Osteoblast (primary cell): ENCODE measurements at regions not wholly inside any gene's neighbourhood (a gene's known extent, or its start where the extent isn't known, plus 50 kb on each side); places are given as distances from the start of the nearest gene placed in this dataset.

Source experiments
- DNase-seq: peaks from one replicate; pipeline ENCODE4 v3.0.0; 2011; ENCODE audit warnings: low spot score, mixed read lengths; ENCODE audit not compliant: insufficient read length; ENCODE audit errors: missing footprints
- H2AFZ ChIP-seq: 2 replicates; pipeline ENCODE4 v1.6.0; 2011; ENCODE audit warnings: mild to moderate bottlenecking, low read length
- H3K27ac ChIP-seq: 2 replicates; pipeline ENCODE4 v1.5.1; 2011; ENCODE audit warnings: mild to moderate bottlenecking, low read depth, low read length, moderate library complexity
- H3K27me3 ChIP-seq: 2 replicates; pipeline ENCODE4 v1.6.0; 2012; ENCODE audit warnings: mild to moderate bottlenecking, control low read depth, inconsistent platforms, low read length, moderate library complexity; ENCODE audit not compliant: insufficient read depth
- H3K36me3 ChIP-seq: 2 replicates; pipeline ENCODE4 v1.5.1; 2011; ENCODE audit warnings: mild to moderate bottlenecking, low read length, control low read depth, moderate library complexity; ENCODE audit not compliant: insufficient read depth
- H3K4me1 ChIP-seq: 2 replicates; pipeline ENCODE4 v1.5.1; 2011; ENCODE audit warnings: mild to moderate bottlenecking, low read length, control low read depth, moderate library complexity; ENCODE audit not compliant: insufficient read depth
- H3K4me2 ChIP-seq: 2 replicates; pipeline ENCODE4 v1.6.0; 2011; ENCODE audit warnings: mild to moderate bottlenecking, low read length; ENCODE audit not compliant: insufficient read depth
- H3K4me3 ChIP-seq: fragments of 200-600 bp; sonication (generic); 3 replicates; pipeline ENCODE4 v1.5.1; 2012; ENCODE audit warnings: mild to moderate bottlenecking, low read length, inconsistent platforms; ENCODE audit not compliant: insufficient read depth
- H3K79me2 ChIP-seq: 2 replicates; pipeline ENCODE4 v1.6.0; 2012; ENCODE audit warnings: mild to moderate bottlenecking, low read length, control low read depth, inconsistent platforms; ENCODE audit not compliant: insufficient read depth
- H3K9me3 ChIP-seq: 2 replicates; pipeline ENCODE4 v1.5.1; 2011; ENCODE audit warnings: low read depth, low read length, control low read depth
- H4K20me1 ChIP-seq: 2 replicates; pipeline ENCODE4 v1.6.0; 2012; ENCODE audit warnings: mild to moderate bottlenecking, low read length, control low read depth; ENCODE audit not compliant: insufficient read depth
- CTCF ChIP-seq: IDR thresholded peaks from 2 replicates; pipeline ENCODE4 v1.5.1; 2011; ENCODE audit warnings: mild to moderate bottlenecking, low read depth, low read length, moderate library complexity; ENCODE audit errors: extremely low read depth

DNA sequence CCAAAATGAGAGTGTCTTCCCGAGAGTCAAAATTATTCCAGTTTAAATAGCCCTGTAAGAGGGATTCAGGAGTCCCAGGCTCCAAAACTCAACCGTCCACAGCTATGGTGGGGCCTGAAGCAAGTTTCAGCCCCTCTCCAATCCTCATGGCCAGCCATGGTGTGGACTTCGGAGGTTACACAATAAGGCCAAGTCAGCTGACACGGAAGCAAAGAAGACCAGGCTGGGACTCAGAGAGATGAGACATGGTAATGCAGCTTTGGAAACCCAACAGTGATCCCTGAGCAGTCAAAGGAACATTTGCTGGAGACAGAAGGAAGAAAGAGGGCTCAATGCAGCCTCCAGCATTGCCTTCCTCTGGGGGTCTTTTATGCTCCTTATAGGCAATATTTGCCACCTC is 324.6 kb upstream of the TLE3 start:
- no peaks in the 10 kb centered on the region for H3K79me2 ChIP-seq
- no peak for TF ChIP-seq CTCF
- no peaks in the 10 kb centered on the region for H4K20me1 ChIP-seq

GRCh38 chr15:70420948-70421482 is 323.3 kb upstream of the TLE3 start:
- no peak overlapping the region for H3K4me3 ChIP-seq
- no peaks in the 10 kb centered on the region for H3K36me3 ChIP-seq
- H3K4me1 ChIP-seq = peaks cover under 1% of the 10 kb centered on the region
- no peaks in the 10 kb centered on the region for H3K9me3 ChIP-seq
- H3K27ac ChIP-seq = no peak overlapping the region
- no peaks in the 10 kb centered on the region for H3K79me2 ChIP-seq
- TF ChIP-seq CTCF = no peak
- no peak for DNase-seq
- H3K27me3 ChIP-seq = peaks cover 96% of the 10 kb centered on the region
- no peak overlapping the region for H2AFZ ChIP-seq
- no peak overlapping the region for H3K4me2 ChIP-seq
- H4K20me1 ChIP-seq = no peaks in the 10 kb centered on the region

More for the DNA sequence above, 324.6 kb upstream of the TLE3 start:
- H2AFZ ChIP-seq = no peak overlapping the region
- H3K4me3 ChIP-seq = no peak overlapping the region
- no peak overlapping the region for H3K27ac ChIP-seq
- H3K9me3 ChIP-seq = no peaks in the 10 kb centered on the region
- peaks cover 9% of the 10 kb centered on the region for H3K4me1 ChIP-seq
- no peak for DNase-seq
- no peaks in the 10 kb centered on the region for H3K36me3 ChIP-seq
- H3K27me3 ChIP-seq = peaks cover 82% of the 10 kb centered on the region
- H3K4me2 ChIP-seq = no peak overlapping the region

DNA sequence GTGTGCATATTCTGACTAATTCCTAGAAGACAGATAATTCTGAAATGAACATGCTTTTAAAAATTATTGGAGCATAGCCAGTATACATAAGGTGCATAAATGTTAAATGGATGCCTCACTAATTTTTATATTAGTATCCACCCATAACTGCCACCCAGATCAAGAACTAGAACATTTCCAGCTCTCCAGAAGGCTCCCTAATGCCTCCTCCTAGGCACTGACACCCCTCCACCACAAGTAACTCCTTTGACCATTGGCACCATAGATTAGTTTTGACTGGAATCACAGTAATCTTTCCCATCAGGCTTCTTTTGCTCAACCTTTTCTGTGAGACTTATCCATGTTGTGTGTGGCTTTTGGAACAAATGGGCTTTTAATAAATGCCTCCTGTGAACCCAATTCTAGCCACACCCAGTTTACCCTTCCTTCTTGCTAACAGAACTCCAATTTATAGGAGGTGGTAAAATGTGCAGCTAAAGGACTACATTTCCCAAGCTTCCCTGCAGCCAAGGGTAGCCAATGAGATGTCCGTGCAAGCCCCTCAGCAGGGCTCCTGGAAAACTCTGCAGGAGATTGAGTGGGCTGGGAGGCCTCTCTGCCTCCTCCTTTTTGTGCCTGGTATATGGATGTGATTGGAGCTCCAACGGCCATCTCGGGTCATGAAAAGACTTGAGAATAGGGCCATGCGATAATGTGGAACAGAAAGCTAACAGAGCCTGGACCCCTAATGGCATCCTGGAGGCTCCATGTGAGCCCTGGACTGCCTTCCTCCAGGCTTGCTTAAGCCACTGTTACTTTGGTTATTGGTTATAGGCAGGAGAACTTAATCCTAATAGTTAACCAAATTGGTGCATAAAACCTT is 322.6 kb upstream of the TLE3 start:
- H3K4me3 ChIP-seq = no peak overlapping the region
- H2AFZ ChIP-seq = no peak overlapping the region
- no peak for TF ChIP-seq CTCF
- no peak overlapping the region for H3K27ac ChIP-seq
- H3K4me2 ChIP-seq = no peak overlapping the region
- DNase-seq = no peak
- H3K36me3 ChIP-seq = no peaks in the 10 kb centered on the region
- peaks cover 90% of the 10 kb centered on the region for H3K27me3 ChIP-seq
- no peaks in the 10 kb centered on the region for H3K79me2 ChIP-seq
- H3K9me3 ChIP-seq = no peaks in the 10 kb centered on the region
- H4K20me1 ChIP-seq = no peaks in the 10 kb centered on the region
- no peaks in the 10 kb centered on the region for H3K4me1 ChIP-seq

DNA sequence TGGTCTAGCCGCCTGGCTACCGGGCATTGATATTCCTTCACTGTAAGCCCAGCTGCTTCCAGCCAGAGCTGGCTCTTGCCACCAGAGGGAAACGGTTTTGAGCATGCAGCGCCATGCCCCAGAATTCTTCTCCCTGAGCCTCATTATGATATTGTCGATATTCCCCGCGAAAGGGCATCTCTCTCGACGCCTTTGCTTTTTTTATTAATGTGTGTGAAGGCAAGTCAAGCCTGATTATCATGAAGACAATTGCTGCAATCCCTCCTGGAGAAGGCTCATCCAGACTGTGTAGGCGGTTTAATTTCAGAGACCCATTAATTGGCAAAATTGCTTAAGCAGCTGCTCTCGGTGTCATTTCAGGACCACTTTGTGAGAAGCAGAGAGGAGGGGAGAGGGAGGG is 321.2 kb upstream of the TLE3 start:
- no peaks in the 10 kb centered on the region for H3K36me3 ChIP-seq
- peaks cover 76% of the 10 kb centered on the region for H3K27me3 ChIP-seq
- H3K4me3 ChIP-seq = no peak overlapping the region
- H3K4me2 ChIP-seq = no peak overlapping the region
- H4K20me1 ChIP-seq = no peaks in the 10 kb centered on the region
- TF ChIP-seq CTCF = no peak
- DNase-seq = no peak
- no peaks in the 10 kb centered on the region for H3K4me1 ChIP-seq
- no peak overlapping the region for H3K27ac ChIP-seq
- H3K79me2 ChIP-seq = no peaks in the 10 kb centered on the region
- H2AFZ ChIP-seq = no peak overlapping the region
- no peaks in the 10 kb centered on the region for H3K9me3 ChIP-seq
